Keratinocyte (primary cell): ENCODE measurements at regions not wholly inside any gene's neighbourhood (a gene's known extent, or its start where the extent isn't known, plus 50 kb on each side); places are given as distances from the start of the nearest gene placed in this dataset.

ENCODE experiments used
- EZH2 ChIP-seq: IDR thresholded peaks from one replicate; pipeline ENCODE4 v1.6.1; 2012; ENCODE audit warnings: inconsistent platforms, mild to moderate bottlenecking, low read length, moderate library complexity
- TF ChIP-seq, protein P1 (sequence below), 3 experiments: IDR thresholded peaks in 1 of 3; conservative IDR thresholded peaks in 1 of 3; optimal IDR thresholded peaks in 1 of 3; 2 replicates in 2 of 3; 3 replicates in 1 of 3; pipeline versions ENCODE3 to v1.5.1; 2011; ENCODE audit warnings: low read length in 3 of 3, mild to moderate bottlenecking in 3 of 3, moderate library complexity in 2 of 3, control low read depth in 1 of 3, inconsistent platforms in 1 of 3; ENCODE audit not compliant: insufficient read depth in 2 of 3; ENCODE audit errors: extremely low read depth in 1 of 3

GRCh38 chr5:89351975-89352374, 469.0 kb upstream of the MEF2C start:
- no peak for TF ChIP-seq EZH2
- TF ChIP-seq, protein P1, sequence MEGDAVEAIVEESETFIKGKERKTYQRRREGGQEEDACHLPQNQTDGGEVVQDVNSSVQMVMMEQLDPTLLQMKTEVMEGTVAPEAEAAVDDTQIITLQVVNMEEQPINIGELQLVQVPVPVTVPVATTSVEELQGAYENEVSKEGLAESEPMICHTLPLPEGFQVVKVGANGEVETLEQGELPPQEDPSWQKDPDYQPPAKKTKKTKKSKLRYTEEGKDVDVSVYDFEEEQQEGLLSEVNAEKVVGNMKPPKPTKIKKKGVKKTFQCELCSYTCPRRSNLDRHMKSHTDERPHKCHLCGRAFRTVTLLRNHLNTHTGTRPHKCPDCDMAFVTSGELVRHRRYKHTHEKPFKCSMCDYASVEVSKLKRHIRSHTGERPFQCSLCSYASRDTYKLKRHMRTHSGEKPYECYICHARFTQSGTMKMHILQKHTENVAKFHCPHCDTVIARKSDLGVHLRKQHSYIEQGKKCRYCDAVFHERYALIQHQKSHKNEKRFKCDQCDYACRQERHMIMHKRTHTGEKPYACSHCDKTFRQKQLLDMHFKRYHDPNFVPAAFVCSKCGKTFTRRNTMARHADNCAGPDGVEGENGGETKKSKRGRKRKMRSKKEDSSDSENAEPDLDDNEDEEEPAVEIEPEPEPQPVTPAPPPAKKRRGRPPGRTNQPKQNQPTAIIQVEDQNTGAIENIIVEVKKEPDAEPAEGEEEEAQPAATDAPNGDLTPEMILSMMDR (optimal IDR thresholded peaks at IDR 0.05 in 1 of 3, IDR thresholded peaks at IDR 0.05 in 1 of 3, conservative IDR thresholded peaks at IDR 0.05 in 1 of 3; ENCODE audit: extremely low read depth in 1 of 3, insufficient read depth in 2 of 3, low read length in 3 of 3) = no peak
